Natural killer cell (primary cell): ENCODE measurements at regions not wholly inside any gene's neighbourhood (a gene's known extent, or its start where the extent isn't known, plus 50 kb on each side); places are given as distances from the start of the nearest gene placed in this dataset.

Experiments used
- ATAC-seq, 3 donors: fragments of 150-1000 bp in 2 of 3; fragments of 200-7000 bp in 1 of 3; cut with Tn5 transposase; 1 replicate in 1 of 3; 2 replicates in 2 of 3; pipeline ENCODE4 v1.10.0; 2021; ENCODE audit warnings: mild to moderate bottlenecking in 2 of 3, moderate library complexity in 2 of 3
- DNase-seq, 2 donors: peaks; one replicate each; pipeline versions ENCODE4 v3.0.0 to v3.0.0-alpha.2; 2013 to 2021; ENCODE audit warnings: mixed read lengths in 1 of 2
- H3K27ac ChIP-seq: one replicate; pipeline ENCODE4 v1.5.1; 2013; ENCODE audit warnings: mild to moderate bottlenecking, low read length
- H3K27me3 ChIP-seq: one replicate; pipeline ENCODE4 v1.6.1; 2013; ENCODE audit warnings: low read length; ENCODE audit not compliant: control insufficient read depth, insufficient read depth
- H3K36me3 ChIP-seq: one replicate; pipeline ENCODE4 v1.6.1; 2013; ENCODE audit warnings: low read length; ENCODE audit not compliant: control insufficient read depth, insufficient read depth
- H3K4me1 ChIP-seq: one replicate; pipeline ENCODE4 v1.6.1; 2013; ENCODE audit warnings: low read length; ENCODE audit not compliant: control insufficient read depth, insufficient read depth
- H3K4me3 ChIP-seq: one replicate; pipeline ENCODE4 v1.5.1; 2013; ENCODE audit warnings: low read length
- H3K9me3 ChIP-seq: one replicate; pipeline ENCODE4 v1.6.1; 2013; ENCODE audit warnings: low read length; ENCODE audit not compliant: control insufficient read depth, insufficient read depth
- H3K27ac Mint-ChIP-seq, 2 donors: one replicate each; pipeline ENCODE4 v1.8.0; 2022; ENCODE audit warnings: mild to moderate bottlenecking in 2 of 2, mixed read lengths in 2 of 2, moderate library complexity in 1 of 2
- H3K27me3 Mint-ChIP-seq, 2 donors: one replicate each; pipeline ENCODE4 v1.8.0; 2022; ENCODE audit warnings: low read depth in 2 of 2, mixed read lengths in 2 of 2
- H3K36me3 Mint-ChIP-seq: one replicate; pipeline ENCODE4 v1.8.0; 2022; ENCODE audit warnings: mixed read lengths
- H3K4me1 Mint-ChIP-seq, 2 donors: one replicate each; pipeline ENCODE4 v1.8.0; 2022; ENCODE audit warnings: mixed read lengths in 2 of 2
- H3K4me3 Mint-ChIP-seq: one replicate; pipeline ENCODE4 v1.8.0; 2022; ENCODE audit warnings: mild to moderate bottlenecking, moderate library complexity, mixed read lengths
- H3K9me3 Mint-ChIP-seq, 2 donors: one replicate each; pipeline ENCODE4 v1.8.0; 2022; ENCODE audit warnings: mixed read lengths in 2 of 2
- WGBS: methylation state at CpG from one replicate; pipeline ENCODE4 v1.1.7; 2013; ENCODE audit warnings: missing lambda C conversion rate; ENCODE audit not compliant: insufficient coverage; 5-methylcytosine and 5-hydroxymethylcytosine counted together
- intact Hi-C: fragments of 100-400 bp; cut with micrococcal nuclease; formaldehyde crosslinking; loops from one replicate; pipeline ENCODE4 v1.14.2; 2022
- TF ChIP-seq, protein P1 (sequence below): fragments of 200-600 bp; IDR thresholded peaks from one replicate; pipeline ENCODE4 v1.8.0; 2022; ENCODE audit warnings: antibody characterized with exemption

DNA sequence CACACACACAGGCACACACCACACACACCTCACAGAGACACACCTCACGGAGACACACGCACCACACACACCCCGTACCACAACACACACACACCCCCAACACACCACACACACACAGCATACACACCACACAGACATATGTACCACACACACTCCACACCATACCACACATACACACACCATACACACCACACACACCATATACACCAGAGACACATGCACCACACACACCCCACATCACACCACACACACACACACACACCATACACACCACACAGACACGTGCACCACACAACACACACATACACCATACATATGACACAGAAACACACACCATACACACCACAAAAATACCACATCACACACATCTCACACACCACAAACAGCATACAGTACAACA, 850.7 kb downstream of the RNF144A start:
- Mint-ChIP-seq H3K27me3 (no peaks in the 10 kb centered on the region), H3K9me3 (peaks cover 0 to 4% of the 10 kb centered on the region in 2 donors), H3K4me3 (no peak overlapping the region), H3K36me3 (peaks cover 8% of the 10 kb centered on the region), H3K4me1 (peaks cover 14 to 15% of the 10 kb centered on the region in 2 donors), H3K27ac (no peak overlapping the region)
- DNase-seq, result no peak
- Histone ChIP-seq H3K4me3 (no peak overlapping the region), H3K27me3 (no peaks in the 10 kb centered on the region), H3K27ac (no peak overlapping the region), H3K4me1 (peaks cover 12% of the 10 kb centered on the region), H3K9me3 (peaks cover 12% of the 10 kb centered on the region), H3K36me3 (no peaks in the 10 kb centered on the region)
- WGBS, result 97% methylated on average over 4 of the region's 4 CpGs
- intact Hi-C loops, result no loop called here
- no peak for ATAC-seq
- TF ChIP-seq, protein P1, sequence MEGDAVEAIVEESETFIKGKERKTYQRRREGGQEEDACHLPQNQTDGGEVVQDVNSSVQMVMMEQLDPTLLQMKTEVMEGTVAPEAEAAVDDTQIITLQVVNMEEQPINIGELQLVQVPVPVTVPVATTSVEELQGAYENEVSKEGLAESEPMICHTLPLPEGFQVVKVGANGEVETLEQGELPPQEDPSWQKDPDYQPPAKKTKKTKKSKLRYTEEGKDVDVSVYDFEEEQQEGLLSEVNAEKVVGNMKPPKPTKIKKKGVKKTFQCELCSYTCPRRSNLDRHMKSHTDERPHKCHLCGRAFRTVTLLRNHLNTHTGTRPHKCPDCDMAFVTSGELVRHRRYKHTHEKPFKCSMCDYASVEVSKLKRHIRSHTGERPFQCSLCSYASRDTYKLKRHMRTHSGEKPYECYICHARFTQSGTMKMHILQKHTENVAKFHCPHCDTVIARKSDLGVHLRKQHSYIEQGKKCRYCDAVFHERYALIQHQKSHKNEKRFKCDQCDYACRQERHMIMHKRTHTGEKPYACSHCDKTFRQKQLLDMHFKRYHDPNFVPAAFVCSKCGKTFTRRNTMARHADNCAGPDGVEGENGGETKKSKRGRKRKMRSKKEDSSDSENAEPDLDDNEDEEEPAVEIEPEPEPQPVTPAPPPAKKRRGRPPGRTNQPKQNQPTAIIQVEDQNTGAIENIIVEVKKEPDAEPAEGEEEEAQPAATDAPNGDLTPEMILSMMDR, result no peak

DNA sequence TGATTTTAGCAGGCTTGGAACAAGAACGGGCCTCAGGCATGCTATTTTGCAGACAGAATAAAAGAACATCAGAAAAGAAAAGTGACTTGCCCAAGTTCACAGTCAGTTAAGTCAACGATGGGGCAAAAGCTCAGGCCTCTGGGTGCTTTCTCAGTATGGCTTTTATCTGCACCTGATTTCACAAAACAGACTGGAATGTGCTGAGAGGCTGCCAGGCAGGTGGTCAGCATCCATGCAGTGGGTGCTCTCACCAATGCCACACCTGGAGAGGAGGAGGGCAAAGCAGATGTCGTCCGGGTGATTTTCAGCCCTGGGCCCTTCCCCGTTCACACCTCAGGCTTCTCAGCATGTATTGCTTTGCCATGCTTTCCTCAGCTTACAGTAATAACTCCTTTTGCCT, 854.6 kb downstream of the RNF144A start:
- no peaks in the 10 kb centered on the region for H3K36me3 Mint-ChIP-seq
- intact Hi-C loops, result no loop called here

DNA sequence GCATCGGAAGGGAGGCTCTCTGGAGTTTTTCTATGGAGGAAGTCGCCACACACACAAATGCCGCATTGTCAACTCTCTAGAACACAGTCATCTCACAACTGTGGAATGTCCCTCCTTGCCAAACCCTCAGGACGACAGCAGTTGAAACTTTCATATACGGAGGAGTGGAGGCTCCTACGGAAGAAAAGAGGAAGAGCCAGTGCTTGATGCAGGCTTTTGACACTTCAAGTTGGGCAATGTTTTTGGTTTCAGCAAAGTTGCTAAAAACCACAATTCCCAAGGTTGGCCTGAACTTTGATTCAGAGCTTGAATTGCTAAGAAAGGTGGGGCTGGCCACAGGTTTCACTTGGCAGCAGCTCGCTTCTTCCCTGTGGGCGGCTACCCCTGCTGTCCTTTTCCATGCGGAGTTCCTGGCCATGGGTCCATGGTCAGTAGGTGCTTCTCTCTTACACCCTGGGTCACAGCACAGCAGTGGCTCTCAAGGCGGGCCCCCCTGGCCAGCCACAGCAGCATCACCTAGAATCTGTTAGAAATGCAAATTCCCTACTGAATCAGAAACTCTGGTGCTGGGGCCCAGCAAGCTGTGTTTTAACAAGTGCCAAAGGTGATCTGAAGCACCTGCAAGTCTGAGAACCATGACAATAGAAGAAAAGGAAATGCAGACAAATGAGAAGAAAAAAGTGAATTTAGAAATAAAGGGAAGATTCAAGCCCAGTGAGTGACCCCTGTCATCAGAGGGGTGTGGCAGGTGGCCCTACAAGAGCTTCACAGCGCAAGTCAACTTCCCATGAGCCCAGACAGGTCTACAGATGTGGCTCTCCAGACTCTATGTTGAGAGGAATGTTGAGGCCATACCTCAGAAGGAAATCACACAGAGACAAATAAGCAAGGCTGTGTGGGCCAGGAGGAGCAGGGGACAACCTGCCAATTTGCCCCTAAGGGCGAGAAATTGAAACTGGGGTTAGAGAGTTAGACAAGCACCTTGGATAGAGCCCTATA, 856.4 kb downstream of the RNF144A start:
- Histone ChIP-seq H3K4me1 (peaks cover 17% of the 10 kb centered on the region), H3K27me3 (no peaks in the 10 kb centered on the region), H3K4me3 (no peak overlapping the region), H3K36me3 (no peaks in the 10 kb centered on the region), H3K9me3 (no peaks in the 10 kb centered on the region), H3K27ac (no peak overlapping the region)
- peaks cover 11 to 13% of the 10 kb centered on the region in 2 donors for H3K27me3 Mint-ChIP-seq
- no peaks in the 10 kb centered on the region for H3K36me3 Mint-ChIP-seq
- no peaks in the 10 kb centered on the region for H3K9me3 Mint-ChIP-seq
- intact Hi-C loops, result no loop called here
- WGBS, result 28% methylated on average over 10 of the region's 12 CpGs
- TF ChIP-seq, protein P1, result no peak
- H3K4me1 Mint-ChIP-seq, result peaks cover 20 to 23% of the 10 kb centered on the region in 2 donors
- DNase-seq (peak in 1 of 2 donors; percentile 43), ATAC-seq (peak; percentile 44 to 70 (median 68))
- H3K27ac Mint-ChIP-seq, result peak overlapping the region; percentile 10 to 36
- H3K4me3 Mint-ChIP-seq, result peak overlapping the region; percentile 51

More for the DNA sequence above, 854.6 kb downstream of the RNF144A start:
- TF ChIP-seq, protein P1, result no peak
- H3K4me1 ChIP-seq, result peaks cover 20% of the 10 kb centered on the region
- Mint-ChIP-seq H3K9me3 (no peaks in the 10 kb centered on the region), H3K27ac (no peak overlapping the region), H3K4me3 (no peak overlapping the region), H3K27me3 (peaks cover 5 to 7% of the 10 kb centered on the region in 2 donors), H3K4me1 (peaks cover 23 to 24% of the 10 kb centered on the region in 2 donors)
- DNase-seq, result no peak
- H3K27ac ChIP-seq, result no peak overlapping the region
- no peaks in the 10 kb centered on the region for H3K9me3 ChIP-seq
- WGBS, result 97% methylated on average over 5 of the region's 5 CpGs
- no peaks in the 10 kb centered on the region for H3K27me3 ChIP-seq
- no peak for ATAC-seq
- H3K4me3 ChIP-seq, result no peak overlapping the region
- no peaks in the 10 kb centered on the region for H3K36me3 ChIP-seq
